ENCODE measurements at regions not wholly inside any gene's neighbourhood (a gene's known extent, or its start where the extent isn't known, plus 50 kb on each side); places are given as distances from the start of the nearest gene placed in this dataset.

- TF ChIP-seq, protein P1, sequence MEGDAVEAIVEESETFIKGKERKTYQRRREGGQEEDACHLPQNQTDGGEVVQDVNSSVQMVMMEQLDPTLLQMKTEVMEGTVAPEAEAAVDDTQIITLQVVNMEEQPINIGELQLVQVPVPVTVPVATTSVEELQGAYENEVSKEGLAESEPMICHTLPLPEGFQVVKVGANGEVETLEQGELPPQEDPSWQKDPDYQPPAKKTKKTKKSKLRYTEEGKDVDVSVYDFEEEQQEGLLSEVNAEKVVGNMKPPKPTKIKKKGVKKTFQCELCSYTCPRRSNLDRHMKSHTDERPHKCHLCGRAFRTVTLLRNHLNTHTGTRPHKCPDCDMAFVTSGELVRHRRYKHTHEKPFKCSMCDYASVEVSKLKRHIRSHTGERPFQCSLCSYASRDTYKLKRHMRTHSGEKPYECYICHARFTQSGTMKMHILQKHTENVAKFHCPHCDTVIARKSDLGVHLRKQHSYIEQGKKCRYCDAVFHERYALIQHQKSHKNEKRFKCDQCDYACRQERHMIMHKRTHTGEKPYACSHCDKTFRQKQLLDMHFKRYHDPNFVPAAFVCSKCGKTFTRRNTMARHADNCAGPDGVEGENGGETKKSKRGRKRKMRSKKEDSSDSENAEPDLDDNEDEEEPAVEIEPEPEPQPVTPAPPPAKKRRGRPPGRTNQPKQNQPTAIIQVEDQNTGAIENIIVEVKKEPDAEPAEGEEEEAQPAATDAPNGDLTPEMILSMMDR (IDR thresholded peaks at IDR 0.05; ENCODE audit: partially characterized antibody, unreplicated experiment), result no peak
Measured at GRCh38 chr2:215567504-215567903, 131.6 kb upstream of the FN1 start.

DNA sequence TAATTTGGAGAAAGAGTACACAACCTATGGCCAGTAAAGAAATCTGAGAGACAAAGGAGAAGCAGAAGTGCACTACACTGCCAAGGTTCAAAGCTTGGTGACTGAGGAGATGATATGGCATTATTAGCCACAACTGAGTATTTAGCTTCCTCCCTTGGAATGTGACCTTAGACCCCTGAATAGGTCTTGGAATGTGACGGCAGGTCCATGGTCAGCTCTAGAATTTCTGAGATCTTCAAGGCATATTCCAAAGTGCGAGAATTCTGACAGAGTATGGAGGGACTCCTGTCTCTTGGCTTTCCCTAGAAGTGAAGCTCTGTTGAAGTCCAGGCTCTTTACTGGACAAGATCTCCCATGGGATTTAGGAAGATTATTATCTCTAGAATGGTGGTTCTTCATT is 130.0 kb upstream of the FN1 start:
- Mint-ChIP-seq H3K36me3 (ENCODE audit: unreplicated experiment) (no peaks in the 10 kb centered on the region), H3K4me3 (ENCODE audit: unreplicated experiment) (no peak overlapping the region), H3K27me3 (ENCODE audit: unreplicated experiment) (peaks cover 2% of the 10 kb centered on the region), H3K4me1 (ENCODE audit: low read depth, unreplicated experiment) (no peaks in the 10 kb centered on the region), H3K9me3 (ENCODE audit: unreplicated experiment) (no peaks in the 10 kb centered on the region), H3K27ac (ENCODE audit: unreplicated experiment) (no peak overlapping the region)
- TF ChIP-seq, protein P1 (IDR thresholded peaks at IDR 0.05; ENCODE audit: partially characterized antibody, unreplicated experiment), result no peak
- no peak for DNase-seq

More at GRCh38 chr2:215567504-215567903, 131.6 kb upstream of the FN1 start:
- no peak overlapping the region for H3K4me3 Mint-ChIP-seq (ENCODE audit: unreplicated experiment)
- no peaks in the 10 kb centered on the region for H3K9me3 Mint-ChIP-seq (ENCODE audit: unreplicated experiment)
- H3K36me3 Mint-ChIP-seq (ENCODE audit: unreplicated experiment), result no peaks in the 10 kb centered on the region
- no peak overlapping the region for H3K27ac Mint-ChIP-seq (ENCODE audit: unreplicated experiment)
- H3K27me3 Mint-ChIP-seq (ENCODE audit: unreplicated experiment), result peaks cover 2% of the 10 kb centered on the region
- H3K4me1 Mint-ChIP-seq (ENCODE audit: low read depth, unreplicated experiment), result no peaks in the 10 kb centered on the region
- DNase-seq, result no peak

DNA sequence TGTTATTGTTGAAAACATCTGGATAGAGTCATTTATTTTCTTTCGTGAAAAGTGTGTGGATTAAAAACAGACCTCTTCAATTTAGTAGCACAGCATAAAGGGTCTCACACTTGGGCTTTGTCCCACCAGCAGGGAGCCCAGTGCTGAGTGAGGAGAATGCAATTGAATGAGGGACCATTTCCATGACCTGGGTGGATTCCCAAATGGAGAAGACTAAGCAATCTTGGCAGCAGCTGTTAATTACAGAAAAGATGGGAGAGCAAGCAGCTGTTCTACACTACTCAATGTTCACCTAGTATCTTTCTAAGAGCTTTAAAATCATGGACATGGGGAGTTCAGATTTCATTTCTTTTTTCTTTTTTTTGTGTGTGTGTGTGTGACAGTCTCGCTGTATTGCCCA is 121.8 kb upstream of the FN1 start:
- H3K27me3 Mint-ChIP-seq (ENCODE audit: unreplicated experiment), result no peaks in the 10 kb centered on the region
- no peak overlapping the region for H3K4me3 Mint-ChIP-seq (ENCODE audit: unreplicated experiment)
- no peak for DNase-seq
- H3K9me3 Mint-ChIP-seq (ENCODE audit: unreplicated experiment), result no peaks in the 10 kb centered on the region
- H3K36me3 Mint-ChIP-seq (ENCODE audit: unreplicated experiment), result no peaks in the 10 kb centered on the region
- H3K27ac Mint-ChIP-seq (ENCODE audit: unreplicated experiment), result no peak overlapping the region
- TF ChIP-seq, protein P1 (IDR thresholded peaks at IDR 0.05; ENCODE audit: partially characterized antibody, unreplicated experiment), result no peak
- H3K4me1 Mint-ChIP-seq (ENCODE audit: low read depth, unreplicated experiment), result no peaks in the 10 kb centered on the region

DNA sequence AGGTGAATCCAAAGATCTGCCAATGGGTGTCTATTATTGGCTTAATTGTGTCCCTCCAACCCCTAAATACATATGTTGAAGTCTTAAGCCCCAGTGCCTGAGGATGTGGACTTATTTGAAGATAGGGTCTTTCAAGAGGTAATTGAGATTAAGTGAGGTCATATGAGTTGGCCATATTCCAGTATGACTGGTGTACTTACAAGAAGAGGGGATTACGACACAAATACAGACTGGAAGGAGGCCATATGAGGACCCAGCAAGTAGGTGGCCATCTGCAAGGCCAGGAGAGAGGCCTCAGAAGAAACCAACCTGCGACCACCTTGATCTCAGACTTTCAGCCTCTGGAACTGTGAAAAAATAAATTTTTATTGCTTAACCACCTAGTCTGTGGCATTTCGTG is 121.1 kb upstream of the FN1 start:
- Mint-ChIP-seq H3K4me1 (ENCODE audit: low read depth, unreplicated experiment) (no peaks in the 10 kb centered on the region), H3K4me3 (ENCODE audit: unreplicated experiment) (no peak overlapping the region), H3K36me3 (ENCODE audit: unreplicated experiment) (no peaks in the 10 kb centered on the region), H3K27me3 (ENCODE audit: unreplicated experiment) (no peaks in the 10 kb centered on the region), H3K9me3 (ENCODE audit: unreplicated experiment) (no peaks in the 10 kb centered on the region), H3K27ac (ENCODE audit: unreplicated experiment) (no peak overlapping the region)
- TF ChIP-seq, protein P1 (IDR thresholded peaks at IDR 0.05; ENCODE audit: partially characterized antibody, unreplicated experiment), result no peak
- no peak for DNase-seq

DNA sequence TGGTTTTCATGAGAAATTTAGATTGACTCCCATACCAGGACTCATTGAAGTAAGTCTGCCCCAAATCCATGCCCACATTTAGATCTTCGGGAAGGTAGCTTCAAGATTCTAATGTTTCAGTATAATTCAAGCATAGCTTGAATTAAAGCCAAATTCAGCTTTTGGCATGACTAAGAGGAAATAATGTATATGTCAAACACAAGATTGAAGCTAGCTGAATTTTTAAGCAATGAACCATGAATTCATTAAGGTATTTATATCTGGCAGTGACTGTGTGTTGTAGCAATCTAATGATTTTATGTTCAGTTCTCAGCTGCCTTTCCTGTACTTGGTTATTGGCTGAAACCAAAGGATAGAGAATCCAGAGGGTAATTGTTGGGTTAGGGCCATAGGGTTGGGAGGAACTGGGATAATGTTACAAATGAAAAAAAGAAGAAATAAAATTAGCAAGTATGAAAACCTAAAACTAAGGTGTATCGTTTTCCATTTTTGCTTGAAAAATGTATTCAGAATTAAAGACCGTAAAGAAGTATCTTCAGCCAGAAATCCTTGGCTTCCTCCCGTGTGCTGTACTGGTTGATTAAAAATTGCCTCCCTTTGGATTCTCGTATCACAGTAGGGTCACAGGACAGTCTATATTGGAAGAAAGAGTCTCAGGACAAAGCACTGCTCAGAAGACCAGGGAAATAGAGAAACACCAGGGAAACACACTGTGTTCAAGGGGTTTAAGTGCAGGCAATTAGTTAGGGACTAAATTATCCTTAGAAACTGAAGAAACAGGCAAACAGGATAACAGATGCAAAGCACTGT is 119.0 kb upstream of the FN1 start:
- Mint-ChIP-seq H3K4me1 (ENCODE audit: low read depth, unreplicated experiment) (no peaks in the 10 kb centered on the region), H3K27ac (ENCODE audit: unreplicated experiment) (no peak overlapping the region), H3K27me3 (ENCODE audit: unreplicated experiment) (no peaks in the 10 kb centered on the region), H3K9me3 (ENCODE audit: unreplicated experiment) (no peaks in the 10 kb centered on the region), H3K4me3 (ENCODE audit: unreplicated experiment) (no peak overlapping the region), H3K36me3 (ENCODE audit: unreplicated experiment) (no peaks in the 10 kb centered on the region)
- DNase-seq, result no peak
- TF ChIP-seq, protein P1 (IDR thresholded peaks at IDR 0.05; ENCODE audit: partially characterized antibody, unreplicated experiment), result no peak
